CD14-positive monocyte (primary cell): ENCODE measurements at regions not wholly inside any gene's neighbourhood (a gene's known extent, or its start where the extent isn't known, plus 50 kb on each side); places are given as distances from the start of the nearest gene placed in this dataset.

Experiments used
- DNase-seq, 3 donors: peaks; one replicate each; pipeline ENCODE4 v3.0.0-alpha.2; 2011 to 2022
- H2AFZ ChIP-seq: 2 replicates; pipeline ENCODE4 v1.6.0; 2012; ENCODE audit warnings: mild to moderate bottlenecking, low read depth, low read length, inconsistent platforms; ENCODE audit not compliant: insufficient read depth, poor library complexity, severe bottlenecking
- H3K27ac ChIP-seq, 2 donors: 1 replicate in 1 of 2; 2 replicates in 1 of 2; pipeline ENCODE4 v1.5.1; 2012 to 2013; ENCODE audit warnings: low read length in 2 of 2, control low read depth in 1 of 2, inconsistent platforms in 1 of 2, low read depth in 1 of 2, mild to moderate bottlenecking in 1 of 2
- H3K27me3 ChIP-seq, 2 donors: one replicate each; pipeline versions ENCODE4 v1.6.0 to v1.6.1; 2011 to 2013; ENCODE audit warnings: low read length in 2 of 2; ENCODE audit not compliant: control insufficient read depth in 2 of 2, insufficient read depth in 2 of 2
- H3K36me3 ChIP-seq, 2 donors: replicated peaks in 1 of 2; 1 replicate in 1 of 2; 2 replicates in 1 of 2; pipeline versions ENCODE4 v1.5.1 to v1.6.1; 2012 to 2013; ENCODE audit warnings: low read length in 2 of 2, control low read depth in 1 of 2, inconsistent platforms in 1 of 2, mild to moderate bottlenecking in 1 of 2; ENCODE audit not compliant: insufficient read depth in 2 of 2, control insufficient read depth in 1 of 2
- H3K4me1 ChIP-seq, 2 donors: 1 replicate in 1 of 2; 2 replicates in 1 of 2; pipeline versions ENCODE4 v1.5.1 to v1.6.1; 2012 to 2013; ENCODE audit warnings: low read length in 2 of 2, control low read depth in 1 of 2, inconsistent platforms in 1 of 2, mild to moderate bottlenecking in 1 of 2, moderate library complexity in 1 of 2; ENCODE audit not compliant: insufficient read depth in 2 of 2, control insufficient read depth in 1 of 2
- H3K4me2 ChIP-seq: replicated peaks from 2 replicates; pipeline ENCODE3; 2012; ENCODE audit warnings: low read length, moderate library complexity, mild to moderate bottlenecking; ENCODE audit not compliant: poor library complexity, severe bottlenecking; ENCODE audit errors: extremely low read depth
- H3K4me3 ChIP-seq, 3 experiments: fragments of 200-600 bp in 1 of 3; sonication (generic) in 1 of 3; replicated peaks in 1 of 3; 1 replicate in 2 of 3; 2 replicates in 1 of 3; pipeline ENCODE4 v1.5.1; 2011 to 2013; ENCODE audit warnings: low read length in 3 of 3, mild to moderate bottlenecking in 3 of 3, control low read depth in 2 of 3, low read depth in 2 of 3, inconsistent platforms in 1 of 3, moderate library complexity in 1 of 3
- H3K79me2 ChIP-seq: 2 replicates; pipeline ENCODE4 v1.6.0; 2012; ENCODE audit warnings: mild to moderate bottlenecking, control low read depth, inconsistent platforms, low read length, moderate library complexity; ENCODE audit not compliant: insufficient read depth
- H3K9ac ChIP-seq: 2 replicates; pipeline ENCODE4 v1.6.0; 2017; ENCODE audit warnings: low read length, mild to moderate bottlenecking; ENCODE audit not compliant: insufficient read depth, poor library complexity, severe bottlenecking
- H3K9me3 ChIP-seq, 2 donors: replicated peaks in 1 of 2; 1 replicate in 1 of 2; 2 replicates in 1 of 2; pipeline versions ENCODE4 v1.5.1 to v1.6.1; 2012 to 2013; ENCODE audit warnings: low read length in 2 of 2, control low read depth in 1 of 2; ENCODE audit not compliant: control insufficient read depth in 1 of 2, insufficient read depth in 1 of 2
- H4K20me1 ChIP-seq: 2 replicates; pipeline ENCODE4 v1.6.0; 2012; ENCODE audit warnings: mild to moderate bottlenecking, low read length, control low read depth, moderate library complexity; ENCODE audit not compliant: insufficient read depth
- H3K27ac Mint-ChIP-seq, 7 donors: one replicate each; pipeline ENCODE4 v1.8.0; 2020; ENCODE audit warnings: mild to moderate bottlenecking in 7 of 7, mixed read lengths in 7 of 7, moderate library complexity in 6 of 7, inconsistent platforms in 2 of 7
- H3K27me3 Mint-ChIP-seq, 3 donors: one replicate each; pipeline ENCODE4 v1.8.0; 2021 to 2022; ENCODE audit warnings: low read depth in 3 of 3, mild to moderate bottlenecking in 3 of 3, mixed read lengths in 3 of 3, moderate library complexity in 3 of 3, inconsistent platforms in 1 of 3
- H3K36me3 Mint-ChIP-seq, 2 donors: one replicate each; pipeline ENCODE4 v1.8.0; 2020; ENCODE audit warnings: mixed read lengths in 2 of 2, inconsistent platforms in 1 of 2, mild to moderate bottlenecking in 1 of 2
- H3K4me1 Mint-ChIP-seq: one replicate; pipeline ENCODE4 v1.8.0; 2020; ENCODE audit warnings: mild to moderate bottlenecking, mixed read lengths
- H3K4me3 Mint-ChIP-seq, 2 donors: one replicate each; pipeline ENCODE4 v1.8.0; 2020; ENCODE audit warnings: mild to moderate bottlenecking in 2 of 2, mixed read lengths in 2 of 2, moderate library complexity in 1 of 2
- H3K9me3 Mint-ChIP-seq, 7 donors: one replicate each; pipeline ENCODE4 v1.8.0; 2020 to 2022; ENCODE audit warnings: mixed read lengths in 7 of 7, mild to moderate bottlenecking in 6 of 7, moderate library complexity in 6 of 7, inconsistent platforms in 2 of 7
- WGBS: methylation state at CpG from one replicate; pipeline ENCODE4 v1.1.5; 2013; ENCODE audit warnings: missing lambda C conversion rate; ENCODE audit not compliant: insufficient coverage; 5-methylcytosine and 5-hydroxymethylcytosine counted together
- intact Hi-C, 2 donors: fragments of 100-400 bp; cut with micrococcal nuclease; formaldehyde crosslinking; loops; one replicate each; pipeline versions ENCODE4 v1.15.0 to v1.15.1; 2023
- TF ChIP-seq, protein P1 (sequence below): fragments of 200-600 bp; IDR thresholded peaks from one replicate; pipeline ENCODE4 v1.8.0; 2022; ENCODE audit warnings: antibody characterized with exemption, mild to moderate bottlenecking

- Mint-ChIP-seq H3K36me3 (no peaks in the 10 kb centered on the region), H3K9me3 (peaks cover 0 to 3% (median 0%) of the 10 kb centered on the region in 7 donors), H3K27me3 (peaks cover 0 to 4% (median 3%) of the 10 kb centered on the region in 3 donors), H3K4me3 (no peak overlapping the region), H3K27ac (no peak overlapping the region), H3K4me1 (no peaks in the 10 kb centered on the region)
- H3K9me3 ChIP-seq = no peaks in the 10 kb centered on the region
- 93% methylated on average over 3 of the region's 5 CpGs for WGBS
- H4K20me1 ChIP-seq = no peaks in the 10 kb centered on the region
- no peaks in the 10 kb centered on the region for H3K27me3 ChIP-seq
- H3K4me2 ChIP-seq = no peak overlapping the region
- intact Hi-C loops = no loop called here
- no peak overlapping the region for H3K4me3 ChIP-seq
- no peak overlapping the region for H3K27ac ChIP-seq
- no peaks in the 10 kb centered on the region for H3K79me2 ChIP-seq
- H3K36me3 ChIP-seq = no peaks in the 10 kb centered on the region
- H3K4me1 ChIP-seq = no peaks in the 10 kb centered on the region
- H2AFZ ChIP-seq = no peak overlapping the region
- DNase-seq = no peak
- H3K9ac ChIP-seq = no peak overlapping the region
- TF ChIP-seq, protein P1, sequence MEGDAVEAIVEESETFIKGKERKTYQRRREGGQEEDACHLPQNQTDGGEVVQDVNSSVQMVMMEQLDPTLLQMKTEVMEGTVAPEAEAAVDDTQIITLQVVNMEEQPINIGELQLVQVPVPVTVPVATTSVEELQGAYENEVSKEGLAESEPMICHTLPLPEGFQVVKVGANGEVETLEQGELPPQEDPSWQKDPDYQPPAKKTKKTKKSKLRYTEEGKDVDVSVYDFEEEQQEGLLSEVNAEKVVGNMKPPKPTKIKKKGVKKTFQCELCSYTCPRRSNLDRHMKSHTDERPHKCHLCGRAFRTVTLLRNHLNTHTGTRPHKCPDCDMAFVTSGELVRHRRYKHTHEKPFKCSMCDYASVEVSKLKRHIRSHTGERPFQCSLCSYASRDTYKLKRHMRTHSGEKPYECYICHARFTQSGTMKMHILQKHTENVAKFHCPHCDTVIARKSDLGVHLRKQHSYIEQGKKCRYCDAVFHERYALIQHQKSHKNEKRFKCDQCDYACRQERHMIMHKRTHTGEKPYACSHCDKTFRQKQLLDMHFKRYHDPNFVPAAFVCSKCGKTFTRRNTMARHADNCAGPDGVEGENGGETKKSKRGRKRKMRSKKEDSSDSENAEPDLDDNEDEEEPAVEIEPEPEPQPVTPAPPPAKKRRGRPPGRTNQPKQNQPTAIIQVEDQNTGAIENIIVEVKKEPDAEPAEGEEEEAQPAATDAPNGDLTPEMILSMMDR = no peak
Measured at GRCh38 chr2:16452123-16452522, 213.5 kb downstream of the CYRIA start.

DNA sequence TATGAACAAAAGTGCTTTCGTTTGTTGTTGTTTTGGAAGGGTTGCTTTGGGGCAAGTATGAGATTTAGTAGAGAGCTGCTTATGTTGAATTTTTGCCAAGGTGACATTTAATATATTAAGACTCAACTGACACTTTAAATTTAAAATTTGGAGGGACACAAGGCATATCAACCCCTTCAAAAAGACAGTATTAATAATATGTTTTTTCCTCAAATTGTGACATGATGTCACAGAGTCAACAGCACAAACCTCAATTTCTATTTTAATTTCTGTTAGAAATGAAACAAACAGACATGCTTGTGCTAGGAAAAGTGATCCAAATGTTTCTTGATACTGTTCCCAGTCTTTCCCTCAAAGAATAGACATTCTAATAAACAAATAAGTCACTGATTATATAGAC, 218.9 kb downstream of the CYRIA start:
- Mint-ChIP-seq H3K4me3 (no peak overlapping the region), H3K9me3 (peaks cover 0 to 3% (median 0%) of the 10 kb centered on the region in 7 donors), H3K4me1 (no peaks in the 10 kb centered on the region), H3K36me3 (no peaks in the 10 kb centered on the region), H3K27me3 (peaks cover 0 to 3% (median 1%) of the 10 kb centered on the region in 3 donors), H3K27ac (no peak overlapping the region)
- Histone ChIP-seq H3K36me3 (no peaks in the 10 kb centered on the region), H3K9me3 (no peaks in the 10 kb centered on the region), H2AFZ (no peak overlapping the region), H4K20me1 (no peaks in the 10 kb centered on the region), H3K27me3 (no peaks in the 10 kb centered on the region), H3K27ac (no peak overlapping the region), H3K4me2 (no peak overlapping the region), H3K4me3 (no peak overlapping the region), H3K9ac (no peak overlapping the region), H3K79me2 (no peaks in the 10 kb centered on the region), H3K4me1 (no peaks in the 10 kb centered on the region)
- TF ChIP-seq, protein P1 = no peak
- WGBS = no CpG with 5 or more reads among the region's 1 CpG
- no peak for DNase-seq
- intact Hi-C loops = no loop called here
